ENCODE measurements at regions not wholly inside any gene's neighbourhood (a gene's known extent, or its start where the extent isn't known, plus 50 kb on each side); places are given as distances from the start of the nearest gene placed in this dataset.

GRCh38 chr1:57831624-57832023, 407.8 kb upstream of the DAB1 start:
- TF ChIP-seq, protein P1, sequence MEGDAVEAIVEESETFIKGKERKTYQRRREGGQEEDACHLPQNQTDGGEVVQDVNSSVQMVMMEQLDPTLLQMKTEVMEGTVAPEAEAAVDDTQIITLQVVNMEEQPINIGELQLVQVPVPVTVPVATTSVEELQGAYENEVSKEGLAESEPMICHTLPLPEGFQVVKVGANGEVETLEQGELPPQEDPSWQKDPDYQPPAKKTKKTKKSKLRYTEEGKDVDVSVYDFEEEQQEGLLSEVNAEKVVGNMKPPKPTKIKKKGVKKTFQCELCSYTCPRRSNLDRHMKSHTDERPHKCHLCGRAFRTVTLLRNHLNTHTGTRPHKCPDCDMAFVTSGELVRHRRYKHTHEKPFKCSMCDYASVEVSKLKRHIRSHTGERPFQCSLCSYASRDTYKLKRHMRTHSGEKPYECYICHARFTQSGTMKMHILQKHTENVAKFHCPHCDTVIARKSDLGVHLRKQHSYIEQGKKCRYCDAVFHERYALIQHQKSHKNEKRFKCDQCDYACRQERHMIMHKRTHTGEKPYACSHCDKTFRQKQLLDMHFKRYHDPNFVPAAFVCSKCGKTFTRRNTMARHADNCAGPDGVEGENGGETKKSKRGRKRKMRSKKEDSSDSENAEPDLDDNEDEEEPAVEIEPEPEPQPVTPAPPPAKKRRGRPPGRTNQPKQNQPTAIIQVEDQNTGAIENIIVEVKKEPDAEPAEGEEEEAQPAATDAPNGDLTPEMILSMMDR (conservative IDR thresholded peaks at IDR 0.05 in 1 of 2, IDR thresholded peaks at IDR 0.05 in 1 of 2; ENCODE audit: extremely low read depth in 1 of 2, insufficient read depth in 1 of 2, low read depth in 1 of 2, low read length in 2 of 2) = no peak
- TF ChIP-seq EZH2 (IDR thresholded peaks at IDR 0.05; ENCODE audit: borderline replicate concordance, low read length) = no peak

All from mammary epithelial cell (primary cell).